Mucosa of rectum (tissue), 2 donors: ENCODE measurements at regions not wholly inside any gene's neighbourhood (a gene's known extent, or its start where the extent isn't known, plus 50 kb on each side); places are given as distances from the start of the nearest gene placed in this dataset.

Source experiments
- H3K27ac ChIP-seq, 2 donors: one replicate each; pipeline ENCODE4 v1.7.0; 2013; ENCODE audit warnings: inconsistent platforms in 2 of 2, low read depth in 2 of 2, low read length in 2 of 2
- H3K27me3 ChIP-seq, 2 donors: one replicate each; pipeline ENCODE4 v1.7.0; 2013; ENCODE audit warnings: low read length in 2 of 2; ENCODE audit not compliant: control insufficient read depth in 2 of 2, insufficient read depth in 2 of 2
- H3K36me3 ChIP-seq, 2 donors: one replicate each; pipeline ENCODE4 v1.7.0; 2013; ENCODE audit warnings: low read length in 2 of 2; ENCODE audit not compliant: control insufficient read depth in 2 of 2, insufficient read depth in 2 of 2
- H3K4me1 ChIP-seq, 2 donors: one replicate each; pipeline ENCODE4 v1.7.0; 2013; ENCODE audit warnings: low read length in 2 of 2, mild to moderate bottlenecking in 1 of 2; ENCODE audit not compliant: control insufficient read depth in 2 of 2, insufficient read depth in 2 of 2
- H3K4me3 ChIP-seq, 2 donors: one replicate each; pipeline ENCODE4 v1.7.0; 2013; ENCODE audit warnings: low read length in 2 of 2
- H3K9ac ChIP-seq, 2 donors: one replicate each; pipeline ENCODE4 v1.7.0; 2013; ENCODE audit warnings: low read length in 2 of 2, low read depth in 1 of 2, mild to moderate bottlenecking in 1 of 2
- H3K9me3 ChIP-seq, 2 donors: one replicate each; pipeline ENCODE4 v1.7.0; 2013; ENCODE audit warnings: low read length in 2 of 2; ENCODE audit not compliant: control insufficient read depth in 2 of 2
- donor health status: healthy.
- donor health status: Normal muscosa, but diverticular disease.

GRCh38 chr21:35414056-35414455 is 365.0 kb upstream of the RUNX1 start:
- Histone ChIP-seq H3K27ac (no peak overlapping the region), H3K4me1 (no peaks in the 10 kb centered on the region), H3K36me3 (no peaks in the 10 kb centered on the region), H3K27me3 (no peaks in the 10 kb centered on the region), H3K9ac (no peak overlapping the region), H3K9me3 (no peaks in the 10 kb centered on the region), H3K4me3 (no peak overlapping the region)

DNA sequence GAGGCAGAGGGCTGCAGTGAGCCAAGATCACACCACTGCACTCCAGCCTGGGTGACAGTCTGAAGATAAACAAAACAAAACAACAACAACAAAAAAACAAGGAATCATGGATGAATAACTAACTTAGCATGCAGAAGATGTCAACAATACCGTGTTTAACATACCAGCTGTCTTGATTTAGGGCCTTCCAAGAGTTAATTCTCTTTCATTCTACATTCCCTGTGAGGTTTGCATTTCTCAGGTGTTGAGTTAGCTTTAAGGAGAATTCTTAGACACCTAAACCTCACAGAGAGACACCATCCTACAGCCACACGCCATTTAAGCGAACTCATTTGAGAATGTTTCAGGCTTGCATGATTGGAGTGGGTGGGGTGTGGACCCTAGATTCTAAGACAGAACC is 363.1 kb upstream of the RUNX1 start:
- H3K4me3 ChIP-seq, result no peak overlapping the region
- no peaks in the 10 kb centered on the region for H3K4me1 ChIP-seq
- no peaks in the 10 kb centered on the region for H3K9me3 ChIP-seq
- no peak overlapping the region for H3K27ac ChIP-seq
- H3K27me3 ChIP-seq, result no peaks in the 10 kb centered on the region
- no peak overlapping the region for H3K9ac ChIP-seq
- no peaks in the 10 kb centered on the region for H3K36me3 ChIP-seq

DNA sequence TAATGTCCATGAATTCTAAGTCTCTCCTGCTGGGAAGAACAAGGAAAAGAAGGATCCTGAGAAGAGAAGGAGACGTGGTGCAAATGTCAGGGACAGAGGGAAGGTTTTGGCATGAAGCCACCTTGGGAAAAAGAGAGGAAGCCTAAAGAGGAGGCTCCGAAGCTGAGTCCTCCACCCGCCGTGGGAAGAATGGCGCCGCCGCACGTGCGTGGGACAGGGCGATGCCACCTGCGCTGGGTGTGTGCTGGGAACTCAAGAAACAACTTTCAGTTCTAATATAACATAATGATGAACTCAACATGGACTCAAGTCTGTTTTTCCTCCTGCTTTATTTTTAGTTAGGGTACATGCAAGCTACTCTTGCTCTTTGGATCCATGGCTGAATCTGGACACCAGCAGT is 362.3 kb upstream of the RUNX1 start:
- Histone ChIP-seq H3K9ac (no peak overlapping the region), H3K4me1 (no peaks in the 10 kb centered on the region), H3K9me3 (no peaks in the 10 kb centered on the region), H3K27ac (no peak overlapping the region), H3K4me3 (no peak overlapping the region), H3K36me3 (no peaks in the 10 kb centered on the region), H3K27me3 (no peaks in the 10 kb centered on the region)

DNA sequence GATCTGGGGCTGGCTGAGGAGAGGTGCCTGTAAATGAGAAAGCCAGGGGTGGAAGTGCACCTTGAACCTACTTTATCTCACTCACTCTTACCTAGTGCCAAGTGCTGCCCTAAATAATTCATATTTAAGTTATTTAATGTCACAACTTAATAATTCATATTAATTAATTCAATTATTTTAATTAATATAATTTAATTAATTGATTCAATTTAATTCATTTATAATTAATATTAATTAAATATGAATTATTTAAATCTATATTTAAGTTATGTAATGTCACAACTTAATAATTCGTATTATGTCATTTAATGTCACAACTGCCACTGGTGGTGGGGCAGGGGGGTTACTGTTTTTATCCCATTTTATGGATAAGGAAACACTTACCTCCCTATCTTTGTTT is 361.6 kb upstream of the RUNX1 start:
- Histone ChIP-seq H3K27me3 (no peaks in the 10 kb centered on the region), H3K36me3 (no peaks in the 10 kb centered on the region), H3K4me1 (no peaks in the 10 kb centered on the region), H3K9ac (no peak overlapping the region), H3K4me3 (no peak overlapping the region), H3K9me3 (no peaks in the 10 kb centered on the region), H3K27ac (no peak overlapping the region)

DNA sequence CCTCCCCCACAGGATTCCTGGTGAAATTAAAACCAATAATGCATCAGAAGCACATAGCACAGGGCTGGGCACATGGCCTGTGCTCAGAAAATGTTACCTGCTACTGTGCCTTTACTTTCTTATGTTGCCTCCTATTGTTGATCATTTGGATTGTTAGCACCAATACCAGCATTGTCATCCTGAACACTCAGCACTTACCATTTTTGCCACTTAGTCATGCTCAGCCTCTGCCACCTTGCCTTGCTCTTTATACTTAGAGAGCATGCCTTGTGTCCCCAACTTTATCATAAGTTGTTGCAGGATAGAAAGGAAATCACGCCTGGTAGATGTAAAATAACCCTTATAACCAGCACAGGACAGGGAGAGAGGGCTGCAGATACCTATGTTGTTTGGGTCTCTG is 361.0 kb upstream of the RUNX1 start:
- no peak overlapping the region for H3K9ac ChIP-seq
- no peak overlapping the region for H3K27ac ChIP-seq
- H3K27me3 ChIP-seq, result no peaks in the 10 kb centered on the region
- no peaks in the 10 kb centered on the region for H3K36me3 ChIP-seq
- no peaks in the 10 kb centered on the region for H3K9me3 ChIP-seq
- no peaks in the 10 kb centered on the region for H3K4me1 ChIP-seq
- H3K4me3 ChIP-seq, result no peak overlapping the region

GRCh38 chr21:35408401-35408800 is 359.3 kb upstream of the RUNX1 start:
- no peak overlapping the region for H3K9ac ChIP-seq
- H3K4me1 ChIP-seq, result no peaks in the 10 kb centered on the region
- no peaks in the 10 kb centered on the region for H3K36me3 ChIP-seq
- no peaks in the 10 kb centered on the region for H3K27me3 ChIP-seq
- no peaks in the 10 kb centered on the region for H3K9me3 ChIP-seq
- peak overlapping the region in 1 of 2 donors; percentile 5 for H3K4me3 ChIP-seq
- no peak overlapping the region for H3K27ac ChIP-seq

GRCh38 chr21:35406635-35407034 is 357.5 kb upstream of the RUNX1 start:
- no peaks in the 10 kb centered on the region for H3K4me1 ChIP-seq
- no peak overlapping the region for H3K9ac ChIP-seq
- no peak overlapping the region for H3K4me3 ChIP-seq
- H3K27ac ChIP-seq, result no peak overlapping the region
- H3K9me3 ChIP-seq, result no peaks in the 10 kb centered on the region
- no peaks in the 10 kb centered on the region for H3K36me3 ChIP-seq
- H3K27me3 ChIP-seq, result no peaks in the 10 kb centered on the region

DNA sequence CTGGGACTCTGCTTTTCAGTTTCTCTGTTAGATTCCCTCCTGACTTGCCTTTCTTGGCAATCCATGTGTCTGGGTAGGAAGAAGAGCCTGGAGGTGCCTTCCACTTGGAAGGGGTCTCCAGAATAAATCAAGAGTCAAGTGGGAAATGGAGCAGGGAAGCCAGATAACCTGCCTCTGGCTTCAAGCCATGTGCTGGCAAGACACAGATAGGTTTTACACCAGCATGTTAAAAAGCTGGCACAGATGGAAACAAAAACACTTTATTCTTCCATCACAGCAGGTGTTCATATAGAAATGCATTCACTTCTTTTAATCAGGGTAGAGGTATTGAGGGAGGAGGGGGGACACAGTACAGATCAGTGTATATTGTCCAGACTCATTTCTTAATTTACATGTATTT is 356.9 kb upstream of the RUNX1 start:
- no peaks in the 10 kb centered on the region for H3K27me3 ChIP-seq
- no peaks in the 10 kb centered on the region for H3K36me3 ChIP-seq
- H3K27ac ChIP-seq, result no peak overlapping the region
- H3K9ac ChIP-seq, result no peak overlapping the region
- H3K4me1 ChIP-seq, result no peaks in the 10 kb centered on the region
- H3K4me3 ChIP-seq, result no peak overlapping the region
- H3K9me3 ChIP-seq, result no peaks in the 10 kb centered on the region

DNA sequence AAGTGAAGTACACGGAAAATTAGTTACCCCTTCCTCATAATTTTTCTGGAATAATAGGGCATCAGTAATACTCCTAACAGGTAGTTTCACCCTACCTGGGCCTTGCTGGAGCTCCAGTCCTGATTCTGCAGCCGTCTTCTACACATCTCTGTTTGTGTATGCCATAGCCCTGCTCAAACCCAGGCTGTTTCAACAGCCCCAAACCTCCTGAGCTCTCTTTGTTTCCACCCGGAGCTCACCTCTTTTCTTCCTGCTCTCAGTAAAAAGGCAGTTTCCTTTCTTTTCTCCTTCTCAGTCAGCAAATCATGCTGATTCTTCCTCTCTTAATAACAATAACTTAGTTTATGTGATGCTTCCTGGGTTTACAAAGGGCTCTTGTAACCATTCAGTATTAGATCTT is 355.1 kb upstream of the RUNX1 start:
- Histone ChIP-seq H3K4me1 (no peaks in the 10 kb centered on the region), H3K4me3 (no peak overlapping the region), H3K27ac (no peak overlapping the region), H3K9ac (no peak overlapping the region), H3K36me3 (no peaks in the 10 kb centered on the region), H3K9me3 (no peaks in the 10 kb centered on the region), H3K27me3 (no peaks in the 10 kb centered on the region)

- Histone ChIP-seq H3K4me3 (no peak overlapping the region), H3K27ac (no peak overlapping the region), H3K27me3 (no peaks in the 10 kb centered on the region), H3K9ac (no peak overlapping the region), H3K36me3 (no peaks in the 10 kb centered on the region), H3K4me1 (no peaks in the 10 kb centered on the region), H3K9me3 (no peaks in the 10 kb centered on the region)
These were observed 353.0 kb upstream of the RUNX1 start for GRCh38 chr21:35402061-35402460.

DNA sequence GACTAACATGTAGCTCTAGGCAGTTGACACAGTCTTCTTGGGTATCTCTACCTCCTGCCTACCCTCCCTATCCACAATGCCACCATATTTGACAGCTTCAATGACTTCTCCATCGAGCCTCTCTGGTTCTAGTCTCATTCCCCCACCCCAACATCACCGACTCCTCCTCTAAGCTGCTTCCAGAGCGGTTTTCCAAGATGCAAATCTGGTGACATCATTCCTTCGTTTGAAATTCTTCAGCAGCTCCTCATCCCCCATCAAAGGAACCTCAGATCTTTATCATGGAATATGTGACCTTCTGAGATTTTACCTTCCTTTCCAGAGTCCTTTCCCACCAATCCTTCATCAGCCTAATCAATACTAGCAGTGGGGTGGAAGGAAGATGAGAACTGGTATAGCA is 352.4 kb upstream of the RUNX1 start:
- H3K27me3 ChIP-seq, result no peaks in the 10 kb centered on the region
- no peak overlapping the region for H3K9ac ChIP-seq
- H3K4me3 ChIP-seq, result no peak overlapping the region
- no peak overlapping the region for H3K27ac ChIP-seq
- H3K9me3 ChIP-seq, result no peaks in the 10 kb centered on the region
- no peaks in the 10 kb centered on the region for H3K4me1 ChIP-seq
- no peaks in the 10 kb centered on the region for H3K36me3 ChIP-seq
